ENCODE measurements at regions not wholly inside any gene's neighbourhood (a gene's known extent, or its start where the extent isn't known, plus 50 kb on each side); places are given as distances from the start of the nearest gene placed in this dataset.
A peak's percentile ranks its signal among the peaks of the same experiment; 100 is the strongest.

DNA sequence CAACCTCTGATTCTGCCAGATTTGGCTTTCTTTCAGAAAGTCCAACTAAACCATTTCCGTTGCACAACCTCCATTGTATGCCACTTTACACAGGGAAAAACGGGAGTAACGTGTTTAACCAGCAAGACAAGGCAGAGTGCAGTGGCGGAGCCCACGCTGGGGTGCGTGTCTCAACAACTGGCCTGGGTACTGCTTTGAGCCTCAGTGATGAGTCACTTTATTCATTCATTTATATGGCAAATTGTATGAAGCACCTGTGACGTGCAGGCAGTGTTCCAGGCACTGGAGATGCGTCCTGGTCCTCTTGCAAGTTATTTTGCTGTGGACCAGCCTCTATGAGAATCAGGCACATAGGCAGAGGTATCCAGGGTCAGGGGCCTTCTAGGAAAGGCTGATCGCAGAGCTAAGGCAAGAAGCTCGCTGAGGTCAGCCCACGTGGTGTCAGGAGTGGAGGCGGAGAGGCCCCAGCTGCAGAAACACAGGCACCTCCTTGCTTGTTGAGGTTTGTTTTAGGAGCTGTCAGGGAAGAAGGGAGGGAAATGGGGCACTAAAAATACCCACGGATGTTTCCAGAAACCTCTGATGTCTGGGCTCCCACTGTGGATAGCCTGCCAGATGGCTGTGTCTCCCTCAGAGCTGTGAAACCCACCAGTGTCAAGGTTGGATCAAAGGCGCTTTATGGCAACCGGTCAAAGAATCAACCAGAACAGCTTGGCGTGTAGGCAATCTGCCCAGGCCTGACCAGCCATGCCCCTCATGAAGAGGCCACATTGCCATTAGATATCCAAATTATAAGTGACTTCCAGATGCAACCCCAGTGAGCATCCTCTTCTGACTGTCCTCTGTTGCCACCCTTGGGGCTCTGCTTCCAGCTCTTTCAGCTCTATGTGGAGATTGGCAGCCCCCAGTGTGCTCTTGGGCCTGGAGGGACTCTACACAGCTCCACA, 157.2 kb downstream of the CD83 start:
- DNase-seq (ENCODE audit: low spot score): no peak

DNA sequence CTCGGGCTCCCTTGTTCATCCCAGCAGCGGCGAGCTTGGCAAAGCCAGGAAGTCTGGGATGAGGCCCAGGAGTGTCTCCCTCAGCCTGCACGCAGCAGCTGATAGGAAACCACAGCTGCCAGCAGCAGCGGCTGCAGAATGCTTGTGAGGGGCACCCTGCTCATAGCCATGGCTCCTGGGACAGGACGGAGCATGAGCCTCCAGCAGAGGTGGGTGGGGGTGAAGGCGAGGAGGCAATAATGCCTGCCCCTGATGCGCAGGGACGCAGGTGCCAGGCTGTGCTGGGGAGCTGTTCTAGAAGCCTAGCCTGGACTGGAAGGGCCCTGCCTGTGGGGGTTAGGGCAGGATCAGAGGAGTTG, 157.9 kb downstream of the CD83 start:
- DNase-seq (ENCODE audit: low spot score): no peak

DNA sequence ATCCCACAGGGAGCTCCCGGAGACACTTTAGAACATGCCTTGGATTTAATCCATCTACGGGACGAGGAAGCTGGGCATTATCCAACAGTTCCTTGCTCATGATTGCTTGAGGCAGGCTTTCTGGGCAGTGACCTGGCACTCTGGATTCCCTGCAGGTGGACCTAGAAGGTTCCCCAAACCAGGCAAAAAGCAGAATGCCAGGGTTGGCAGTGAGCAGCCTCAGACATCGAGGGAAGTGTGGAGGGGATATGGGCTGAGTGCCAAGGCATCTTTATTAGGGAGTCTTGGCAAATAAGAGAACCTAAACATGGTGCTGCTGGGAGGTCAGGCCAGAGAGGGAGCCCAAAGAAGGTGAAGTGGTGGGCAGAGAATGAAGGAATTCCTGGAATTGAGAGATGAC, 158.5 kb downstream of the CD83 start:
- no peak for DNase-seq (ENCODE audit: low spot score)

DNA sequence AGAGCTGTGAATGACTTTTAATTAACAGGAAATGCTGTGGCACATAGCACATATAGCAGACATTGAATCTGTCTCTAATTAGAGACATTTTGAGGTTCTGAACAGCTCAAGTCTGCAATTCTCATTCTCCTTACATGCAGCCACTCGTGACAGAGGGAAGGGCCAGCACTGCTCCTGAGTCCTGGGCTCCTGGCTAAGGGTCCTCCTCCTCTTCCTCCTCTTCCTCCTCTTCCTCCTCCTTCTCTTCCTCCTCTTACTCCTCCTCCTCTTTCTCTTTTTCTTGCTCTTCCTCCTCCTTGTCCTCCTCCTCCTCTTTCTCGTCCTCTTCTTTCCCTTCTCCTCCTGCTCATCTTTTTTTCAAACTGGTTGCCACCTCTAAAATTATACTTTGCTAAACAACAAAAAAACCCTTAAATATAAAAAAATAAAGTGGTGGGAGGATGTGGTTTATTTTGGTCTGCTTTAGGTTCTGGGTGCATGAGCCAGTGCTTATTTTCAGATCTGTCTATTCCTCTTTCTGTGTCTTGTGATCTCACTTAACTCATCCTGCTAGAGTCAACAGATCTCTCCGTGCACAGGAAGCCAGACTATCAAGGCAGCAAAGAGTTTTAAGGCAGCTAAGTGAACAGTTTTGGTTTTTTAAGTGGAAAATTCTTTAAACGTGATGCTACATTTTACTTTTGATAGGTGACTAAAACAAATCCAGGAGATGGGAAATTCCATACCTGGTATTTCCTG, 159.3 kb downstream of the CD83 start:
- DNase-seq (ENCODE audit: low spot score): peak; percentile 17

DNA sequence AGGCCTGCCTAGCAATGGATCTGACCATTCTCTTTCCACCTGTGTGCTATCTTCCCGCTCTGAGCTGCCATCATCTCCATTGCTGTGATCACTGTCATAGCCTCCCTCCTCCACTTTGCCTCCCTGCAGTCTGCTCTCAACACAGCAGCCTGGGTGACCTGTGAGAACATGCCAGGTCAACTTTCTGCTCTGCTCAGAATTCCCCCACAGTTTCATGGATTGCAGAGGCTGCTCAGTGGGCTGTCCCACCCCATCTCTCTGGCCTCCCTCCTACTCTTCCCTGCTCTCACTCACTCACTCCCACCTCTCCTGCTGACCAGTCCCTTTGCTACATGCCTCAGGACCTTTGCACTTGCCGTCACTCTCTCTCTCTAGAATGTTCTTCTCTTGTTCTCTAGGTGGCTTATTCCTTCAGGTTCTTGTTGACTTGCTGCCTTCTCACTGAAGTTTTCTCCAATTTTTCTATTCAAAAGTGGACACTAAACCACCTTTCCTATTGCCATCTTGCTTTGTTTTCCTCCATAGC, 159.9 kb downstream of the CD83 start:
- DNase-seq (ENCODE audit: low spot score): no peak

DNA sequence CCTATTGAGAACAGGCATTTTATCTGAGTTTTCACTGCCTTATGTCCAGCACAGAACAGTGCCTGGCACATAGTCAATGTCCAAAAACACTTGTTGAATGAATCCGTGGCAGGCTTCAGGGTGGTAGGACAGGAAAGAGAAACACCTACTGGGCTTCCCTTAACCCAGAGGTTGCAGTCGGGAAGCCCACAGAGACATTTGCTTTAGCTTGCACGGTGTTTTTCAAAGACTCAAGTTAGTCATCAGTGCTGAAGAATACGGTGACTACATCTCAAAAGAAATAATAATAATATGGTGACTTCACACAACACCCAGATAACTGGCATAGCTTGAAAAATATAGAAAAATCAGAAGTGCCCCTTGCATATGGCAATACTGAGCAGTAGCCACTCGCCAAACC, 160.4 kb downstream of the CD83 start:
- no peak for DNase-seq (ENCODE audit: low spot score)

DNA sequence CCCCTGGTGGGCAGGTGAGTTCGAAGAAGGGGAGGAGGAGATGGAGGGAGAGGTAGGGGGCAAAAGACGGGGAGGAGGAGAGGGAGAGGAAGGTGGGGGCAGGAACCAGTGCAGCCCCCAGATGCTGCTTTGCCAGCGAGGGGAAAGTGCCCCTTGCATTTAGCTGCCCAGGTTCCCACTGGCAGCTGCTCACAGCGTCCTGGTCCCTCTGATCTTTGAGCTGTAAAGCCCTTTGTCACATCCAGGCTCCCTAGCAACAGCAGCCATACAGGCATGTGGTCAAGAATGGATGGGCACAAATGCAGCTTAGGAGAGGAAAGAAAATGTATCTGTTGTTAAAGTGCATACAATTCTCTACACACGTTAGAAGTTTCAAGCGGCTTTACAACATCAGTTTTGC, 160.9 kb downstream of the CD83 start:
- DNase-seq (ENCODE audit: low spot score): no peak

DNA sequence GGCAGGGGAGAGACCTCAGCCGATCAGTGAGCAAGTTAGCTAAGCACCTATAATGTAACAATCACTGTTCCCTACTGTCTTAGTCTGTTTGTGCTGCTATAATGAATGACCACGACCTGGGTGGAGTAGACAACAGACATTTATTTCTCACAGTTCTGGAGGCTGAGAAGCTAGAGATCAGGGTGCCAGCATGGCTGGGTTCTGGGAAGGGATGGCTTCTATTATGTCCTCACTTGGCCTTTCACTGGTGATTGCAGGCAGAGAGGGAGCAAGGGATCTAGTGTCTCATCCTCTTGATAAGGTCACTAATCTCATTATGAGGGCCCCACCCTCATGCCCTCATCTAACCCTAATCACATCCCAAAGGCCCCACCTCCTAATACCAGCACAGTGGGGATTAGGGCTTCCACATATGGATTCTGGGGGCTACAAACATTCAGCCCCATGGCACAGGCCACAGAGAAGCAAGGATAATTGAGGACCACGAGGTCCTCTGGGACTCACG, 162.5 kb downstream of the CD83 start:
- DNase-seq (ENCODE audit: low spot score): no peak

DNA sequence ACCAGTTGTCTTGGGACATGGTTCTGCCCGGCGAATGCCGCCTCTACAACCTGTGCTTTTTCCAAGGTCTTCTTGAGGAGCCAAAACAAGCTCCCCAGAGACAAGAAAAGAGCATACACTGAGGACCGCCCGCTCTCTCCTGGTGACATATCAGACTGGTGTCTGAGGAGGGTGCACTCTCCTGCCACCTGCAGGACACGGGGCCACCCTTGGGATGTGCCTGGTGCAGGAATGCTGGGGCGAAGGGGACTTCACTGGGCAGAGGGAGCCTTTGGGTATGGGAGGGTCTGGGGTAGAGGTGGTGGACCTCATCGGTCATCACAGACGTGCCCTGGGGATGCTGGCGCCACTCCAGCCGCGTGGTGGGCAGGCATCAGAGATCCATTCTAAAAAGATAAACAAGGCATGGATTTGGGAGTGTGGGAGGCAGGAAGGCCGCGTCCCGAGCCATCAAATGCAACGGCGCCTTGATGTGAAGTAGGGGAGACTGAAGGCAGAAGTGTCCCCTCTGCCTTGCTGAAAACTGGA, 163.3 kb downstream of the CD83 start:
- no peak for DNase-seq (ENCODE audit: low spot score)

DNA sequence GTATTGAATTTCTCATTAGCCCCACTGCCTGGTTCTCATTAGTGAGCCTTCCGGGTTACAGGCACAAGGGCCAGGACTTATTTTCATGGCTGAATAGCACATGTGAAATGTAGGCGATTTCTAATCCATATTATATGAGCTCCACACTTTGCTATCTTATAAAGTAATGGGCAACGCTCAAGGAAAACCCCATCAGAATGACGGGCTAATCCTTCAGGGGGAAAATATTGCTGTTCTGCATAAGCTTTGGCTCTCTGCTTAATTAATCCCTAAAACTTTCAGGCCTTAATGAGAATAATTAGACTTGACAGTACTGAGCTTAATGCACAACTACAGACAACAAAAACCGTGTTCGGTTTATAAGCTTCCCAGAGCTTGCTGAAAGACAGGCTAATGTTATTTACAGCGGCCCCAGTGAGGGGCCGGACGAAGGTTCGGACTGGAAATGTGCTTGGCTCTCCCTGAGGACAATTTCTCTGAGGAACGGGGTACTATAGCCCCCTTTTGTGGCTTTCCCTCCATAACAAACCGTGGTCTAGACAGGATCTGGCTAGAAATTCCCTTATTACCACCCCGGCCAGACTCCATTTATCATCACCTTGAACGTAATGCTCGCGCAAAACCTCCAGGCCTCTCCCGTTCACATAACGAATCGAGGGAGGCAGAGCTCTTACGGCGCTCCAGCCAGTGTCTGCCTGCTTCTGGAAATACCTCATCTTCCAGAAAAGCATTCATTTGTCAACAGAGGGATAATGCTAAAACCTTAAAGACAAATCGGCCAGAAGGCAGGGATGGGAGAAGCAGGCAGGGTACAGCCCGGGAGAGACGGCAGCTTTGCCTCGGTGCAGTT, 164.5 kb downstream of the CD83 start:
- no peak for DNase-seq (ENCODE audit: low spot score)

DNA sequence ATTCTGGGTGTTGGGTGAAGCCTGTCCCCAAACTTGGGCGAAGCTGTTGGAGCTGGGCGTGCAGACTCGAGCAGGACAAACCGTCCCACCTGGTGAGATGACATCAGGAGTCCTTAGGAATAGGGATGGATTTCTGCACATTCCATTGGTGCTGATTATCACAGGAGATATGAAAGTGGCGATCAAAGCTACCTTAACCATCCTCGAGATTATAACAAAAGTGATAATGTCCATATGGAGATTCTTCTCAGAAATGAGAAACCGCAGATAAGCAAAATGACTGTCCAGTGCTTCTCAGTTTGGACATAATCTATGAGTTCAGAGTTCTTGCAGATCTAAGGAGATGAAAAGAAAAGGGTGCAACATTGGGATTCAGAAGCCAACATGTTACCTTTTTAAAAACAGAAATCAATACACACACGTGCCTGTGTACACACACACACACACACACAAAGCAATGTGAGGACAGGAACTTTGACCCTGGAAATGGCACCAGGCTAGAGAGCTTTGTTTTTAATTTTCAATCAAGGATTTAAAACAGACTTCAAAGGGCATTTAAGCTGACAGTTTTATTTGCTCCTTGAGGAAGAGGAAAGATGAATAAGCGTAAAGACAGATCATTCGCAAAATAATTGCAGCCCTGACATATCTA, 165.4 kb downstream of the CD83 start:
- DNase-seq (ENCODE audit: low spot score): no peak

DNA sequence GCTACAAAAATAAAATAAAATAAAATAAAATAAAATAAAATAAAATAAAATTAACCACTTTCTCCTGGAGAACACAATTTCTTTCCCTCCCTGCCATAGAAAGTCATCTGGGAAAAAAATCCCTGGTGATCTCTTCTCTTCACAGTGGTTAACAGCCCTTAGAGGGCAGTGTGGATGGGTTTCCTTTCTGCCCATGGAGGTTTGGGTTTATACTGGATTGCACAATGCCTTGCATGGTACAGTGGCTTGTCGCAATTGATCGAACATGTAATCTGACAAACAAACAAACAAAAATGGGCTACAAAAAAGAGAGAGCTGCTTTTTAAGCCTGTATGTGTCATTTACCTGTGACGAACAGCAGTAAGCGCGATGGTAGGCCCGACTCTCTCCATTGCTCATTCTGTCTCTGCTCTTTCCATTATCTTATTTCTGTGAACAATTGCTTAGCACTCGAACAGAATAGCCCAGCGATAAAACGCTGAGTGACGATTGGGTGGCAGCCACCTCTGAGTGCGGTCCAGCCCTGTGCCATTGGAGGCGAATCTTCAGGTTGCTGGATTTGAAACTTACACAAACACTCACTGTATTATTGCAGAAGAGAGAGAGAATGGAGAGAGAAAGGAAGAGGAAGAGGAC, 166.1 kb downstream of the CD83 start:
- no peak for DNase-seq (ENCODE audit: low spot score)

DNA sequence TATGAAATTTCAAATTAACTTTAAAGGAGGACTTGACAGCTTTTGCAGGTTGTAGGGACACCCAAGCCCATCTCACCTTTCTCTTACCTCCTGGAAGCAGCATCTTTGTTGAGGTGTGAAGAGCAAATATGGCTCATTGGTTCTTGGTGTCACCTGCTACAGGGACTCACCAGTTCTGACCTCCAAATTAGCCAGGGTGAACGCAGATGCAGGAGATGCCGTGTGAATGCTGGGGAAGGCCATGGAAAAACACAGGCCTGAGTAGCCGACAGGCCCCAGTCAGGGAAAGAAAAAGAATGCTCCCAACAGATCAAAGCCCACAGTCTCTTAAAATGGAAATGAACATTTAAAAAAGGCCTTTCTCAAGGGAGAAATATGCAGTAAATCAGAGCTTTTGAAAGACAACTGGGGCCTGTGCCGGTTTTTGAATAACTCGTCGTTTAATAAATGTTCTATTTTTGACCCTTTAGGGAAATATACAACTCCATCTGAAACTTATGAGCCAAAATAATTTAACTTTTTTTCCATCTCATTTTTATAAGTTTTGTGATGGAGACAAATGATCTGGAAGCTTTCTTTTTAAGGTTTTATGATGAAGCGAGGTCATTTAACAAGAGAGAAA, 167.5 kb downstream of the CD83 start:
- no peak for DNase-seq (ENCODE audit: low spot score)

DNA sequence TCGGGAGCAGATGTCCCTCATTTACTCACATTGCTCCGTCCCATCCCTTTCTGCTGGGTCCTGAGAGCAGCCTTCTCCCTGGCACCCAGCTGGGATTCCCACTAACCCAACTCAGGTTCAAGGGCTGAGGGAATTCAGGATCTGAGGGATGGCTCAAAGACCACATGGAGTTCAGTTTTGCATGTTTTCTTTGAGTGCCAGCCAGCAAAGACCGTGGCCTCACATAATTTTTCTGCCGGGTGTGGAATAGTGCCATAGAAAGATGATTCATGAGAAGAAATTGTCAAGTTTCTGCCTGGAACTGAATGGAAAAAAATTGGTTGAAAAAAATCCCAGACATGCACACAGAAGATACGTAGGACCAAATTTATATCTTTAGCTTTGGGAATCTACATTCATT, 168.6 kb downstream of the CD83 start:
- peak; percentile 70 for DNase-seq (ENCODE audit: low spot score)

DNA sequence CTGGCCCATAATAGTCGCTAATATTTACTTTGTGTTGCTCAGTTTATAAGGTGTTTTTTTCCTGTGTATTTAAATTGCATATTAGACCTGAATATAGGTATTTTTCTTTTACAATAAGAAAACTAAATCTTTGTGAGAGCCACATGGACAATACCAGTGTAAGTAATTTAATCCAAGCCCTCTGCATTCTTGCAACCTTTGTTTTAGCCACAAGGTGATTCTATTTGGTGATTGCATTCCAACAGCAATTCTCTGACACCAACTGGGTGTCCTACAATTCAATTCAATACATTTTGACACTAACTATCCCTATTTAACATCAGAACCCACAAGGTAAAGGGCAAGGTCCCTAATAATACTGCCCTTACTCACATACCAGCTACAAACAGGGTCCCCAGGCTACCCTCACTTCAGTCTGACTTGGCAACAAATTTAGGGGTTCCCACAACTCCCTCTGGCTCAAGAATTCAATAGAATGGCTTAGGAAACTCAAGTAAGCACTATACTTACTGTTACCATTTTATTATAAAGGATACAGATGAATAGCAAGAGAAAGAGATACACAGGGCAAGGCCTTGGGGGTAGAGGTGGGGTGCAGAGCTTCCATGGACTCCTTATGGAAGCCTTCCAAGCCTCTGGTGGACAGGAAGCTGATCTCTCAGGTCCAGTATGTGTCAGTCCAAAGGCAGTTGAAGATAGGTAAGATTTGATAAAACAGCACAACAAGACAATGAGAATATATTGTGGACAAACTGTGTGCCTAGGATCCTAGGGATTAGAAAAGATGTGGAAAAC, 169.3 kb downstream of the CD83 start:
- no peak for DNase-seq (ENCODE audit: low spot score)

DNA sequence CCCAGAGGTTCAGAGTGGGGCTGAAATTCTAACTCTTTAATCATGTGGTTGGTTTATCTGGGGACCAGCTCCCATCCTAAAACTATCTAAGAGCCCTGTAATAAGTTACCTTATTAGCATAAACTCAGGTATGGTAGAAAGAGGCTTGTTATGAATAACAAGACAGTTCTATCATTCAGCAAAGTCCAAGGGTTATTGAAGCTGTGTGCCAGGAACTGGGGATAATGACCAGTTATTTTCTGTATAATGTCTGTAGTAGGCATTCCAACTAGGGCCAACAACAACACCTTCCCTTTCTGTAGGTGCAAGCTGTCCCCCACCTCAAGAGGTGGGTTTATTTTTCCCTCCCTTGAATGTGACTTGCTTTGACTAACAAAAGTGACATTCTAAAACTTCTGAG, 170.1 kb downstream of the CD83 start:
- DNase-seq (ENCODE audit: low spot score): no peak

DNA sequence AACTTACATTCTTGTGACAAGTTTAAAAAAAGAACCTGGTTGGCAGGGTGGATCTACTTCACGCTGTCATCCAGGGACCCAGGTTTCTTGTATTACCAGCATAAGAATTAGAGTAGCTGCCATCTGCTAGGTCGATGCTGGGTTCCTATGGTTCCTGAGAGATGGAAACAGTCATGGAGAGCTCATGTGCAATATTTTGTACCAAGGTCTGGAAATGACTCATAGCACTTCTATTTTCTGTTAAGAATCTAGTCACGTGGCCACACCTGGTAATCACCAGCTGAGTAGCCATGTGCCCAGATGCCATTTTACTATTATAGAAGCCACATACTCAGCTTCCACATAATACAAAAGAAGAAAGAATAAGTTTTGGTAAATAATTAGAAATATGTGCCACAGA, 171.3 kb downstream of the CD83 start:
- no peak for DNase-seq (ENCODE audit: low spot score)

DNA sequence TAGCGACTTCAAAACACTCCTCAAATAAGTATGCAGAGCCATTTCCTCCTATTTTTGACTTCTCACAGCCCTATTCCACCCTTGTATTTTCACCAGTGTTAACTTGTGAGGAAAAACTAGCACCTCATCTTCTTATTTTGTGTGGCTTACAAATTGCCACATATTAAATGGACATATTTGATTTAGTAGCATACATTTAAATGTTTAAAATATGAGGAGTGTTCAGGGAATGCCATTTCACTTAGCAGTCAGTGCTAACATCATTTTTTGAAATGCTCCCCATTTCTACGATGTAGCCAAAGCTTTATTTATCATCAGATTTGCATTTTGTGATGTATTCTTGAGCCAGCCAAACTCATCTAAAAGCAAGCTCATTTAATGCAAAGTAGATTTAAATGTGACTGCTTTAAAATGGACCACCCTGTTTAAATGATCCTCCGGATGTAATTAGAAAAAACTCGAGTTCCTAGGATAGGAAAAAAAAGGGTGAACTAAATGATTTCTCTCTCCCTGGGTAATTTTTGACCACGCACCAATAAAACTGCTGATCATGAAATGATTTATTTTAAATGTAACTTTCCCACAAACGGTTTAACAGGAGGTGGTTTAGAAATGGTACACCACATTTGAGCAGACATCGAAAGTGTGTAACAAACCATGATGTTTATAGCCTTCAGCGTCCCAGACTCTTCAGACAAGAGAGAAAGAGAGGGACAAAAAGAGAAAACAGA, 172.6 kb downstream of the CD83 start:
- DNase-seq (ENCODE audit: low spot score): no peak

Data from AG08396 (cell line).